ENCODE measurements at regions not wholly inside any gene's neighbourhood (a gene's known extent, or its start where the extent isn't known, plus 50 kb on each side); places are given as distances from the start of the nearest gene placed in this dataset.

- no peaks in the 10 kb centered on the region for H3K9me3 ChIP-seq (ENCODE audit: control insufficient read depth in 4 of 4, low read length in 3 of 4)
- H3K36me3 ChIP-seq (ENCODE audit: control insufficient read depth in 4 of 4, insufficient read depth in 3 of 4, low read depth in 1 of 4, low read length in 3 of 4): no peaks in the 10 kb centered on the region
- DNase-seq (ENCODE audit: low spot score): no peak
- 89% methylated on average over 6 of the region's 6 CpGs for WGBS
- H3K4me3 ChIP-seq (ENCODE audit: low read depth in 1 of 3, low read length in 3 of 3): no peak overlapping the region
- no peak overlapping the region for H3K9ac ChIP-seq (ENCODE audit: low read depth in 1 of 2, low read length in 2 of 2)
- no peak for TF ChIP-seq EGR1 (IDR thresholded peaks at IDR 0.05; ENCODE audit: low read depth in 2 of 2)
- no peak for TF ChIP-seq REST (IDR thresholded peaks at IDR 0.05)
- no peak for TF ChIP-seq GABPA (IDR thresholded peaks at IDR 0.05 in 1 of 2, conservative IDR thresholded peaks at IDR 0.05 in 1 of 2)
- TF ChIP-seq NR2F2 (IDR thresholded peaks at IDR 0.05): no peak
- no peak for TF ChIP-seq YY1 (IDR thresholded peaks at IDR 0.05)
- no peak for TF ChIP-seq JUND (IDR thresholded peaks at IDR 0.05)
- no peak overlapping the region for H3K27ac ChIP-seq (ENCODE audit: low read depth in 1 of 2, low read length in 2 of 2)
- H3K27me3 ChIP-seq (ENCODE audit: control insufficient read depth in 4 of 4, insufficient read depth in 4 of 4, low read length in 3 of 4): no peaks in the 10 kb centered on the region
- peaks cover 0 to 52% (median 36%) of the 10 kb centered on the region in 4 donors for H3K4me1 ChIP-seq (ENCODE audit: control insufficient read depth in 4 of 4, insufficient read depth in 4 of 4, low read length in 3 of 4)
These were observed 224.3 kb upstream of the SLC35B3 start for GRCh38 chr6:8659404-8660189.

- H3K9me3 ChIP-seq (ENCODE audit: control insufficient read depth in 4 of 4, low read length in 3 of 4): no peaks in the 10 kb centered on the region
- TF ChIP-seq HNF4A (conservative IDR thresholded peaks at IDR 0.05) (no peak), HNF4G (IDR thresholded peaks at IDR 0.05) (no peak), EGR1 (IDR thresholded peaks at IDR 0.05; ENCODE audit: low read depth in 2 of 2) (no peak), JUND (IDR thresholded peaks at IDR 0.05) (no peak), REST (IDR thresholded peaks at IDR 0.05) (no peak), ZBTB33 (IDR thresholded peaks at IDR 0.05) (no peak), SP1 (IDR thresholded peaks at IDR 0.05) (no peak), TAF1 (conservative IDR thresholded peaks at IDR 0.05) (no peak), NR2F2 (IDR thresholded peaks at IDR 0.05) (no peak), RAD21 (IDR thresholded peaks at IDR 0.05) (no peak), MAX (IDR thresholded peaks at IDR 0.05) (no peak), FOXA1 (IDR thresholded peaks at IDR 0.05) (no peak), RXRA (IDR thresholded peaks at IDR 0.05) (no peak), ATF3 (IDR thresholded peaks at IDR 0.05) (no peak), GABPA (IDR thresholded peaks at IDR 0.05 in 1 of 2, conservative IDR thresholded peaks at IDR 0.05 in 1 of 2) (no peak), FOXA2 (IDR thresholded peaks at IDR 0.05) (no peak), YY1 (IDR thresholded peaks at IDR 0.05) (no peak), CTCF (IDR thresholded peaks at IDR 0.05; ENCODE audit: low read depth, low read length, missing input control) (no peak)
- no peaks in the 10 kb centered on the region for H3K27me3 ChIP-seq (ENCODE audit: control insufficient read depth in 4 of 4, insufficient read depth in 4 of 4, low read length in 3 of 4)
- no peak overlapping the region for H3K4me3 ChIP-seq (ENCODE audit: low read depth in 1 of 3, low read length in 3 of 3)
- 51% methylated on average over 4 of the region's 4 CpGs for WGBS
- no peak for DNase-seq (ENCODE audit: low spot score)
- peak overlapping the region in 1 of 2 donors; percentile 26 for H3K27ac ChIP-seq (ENCODE audit: low read depth in 1 of 2, low read length in 2 of 2)
- peaks cover 0 to 51% (median 29%) of the 10 kb centered on the region in 4 donors for H3K4me1 ChIP-seq (ENCODE audit: control insufficient read depth in 4 of 4, insufficient read depth in 4 of 4, low read length in 3 of 4)
- H3K36me3 ChIP-seq (ENCODE audit: control insufficient read depth in 4 of 4, insufficient read depth in 3 of 4, low read depth in 1 of 4, low read length in 3 of 4): no peaks in the 10 kb centered on the region
- H3K9ac ChIP-seq (ENCODE audit: low read depth in 1 of 2, low read length in 2 of 2): no peak overlapping the region
These were observed 223.1 kb upstream of the SLC35B3 start for GRCh38 chr6:8658416-8658815.

Measured in liver (tissue), 8 donors.